Fibroblast of lung (primary cell): ENCODE measurements at regions not wholly inside any gene's neighbourhood (a gene's known extent, or its start where the extent isn't known, plus 50 kb on each side); places are given as distances from the start of the nearest gene placed in this dataset.

Experiments used
- CTCF ChIP-seq, 2 donors: IDR thresholded peaks in 1 of 2; conservative IDR thresholded peaks in 1 of 2; 1 replicate in 1 of 2; 2 replicates in 1 of 2; pipeline ENCODE4 v1.5.1; 2011 to 2012; ENCODE audit warnings: low read length in 2 of 2, control low read depth in 1 of 2, inconsistent platforms in 1 of 2, low read depth in 1 of 2, mild to moderate bottlenecking in 1 of 2
- EZH2 ChIP-seq: IDR thresholded peaks from 2 replicates; pipeline ENCODE4 v1.5.1; 2012; ENCODE audit warnings: low read length, control low read depth, mild to moderate bottlenecking; ENCODE audit errors: missing control alignments

- TF ChIP-seq CTCF (conservative IDR thresholded peaks at IDR 0.05 in 1 of 2, IDR thresholded peaks at IDR 0.05 in 1 of 2; ENCODE audit: low read depth in 1 of 2, low read length in 2 of 2) (no peak), EZH2 (no peak)
These were observed 55.3 kb upstream of the CD44 start for GRCh38 chr11:35083431-35084238.
